Psoas muscle (tissue), 7 donors: ENCODE measurements at regions not wholly inside any gene's neighbourhood (a gene's known extent, or its start where the extent isn't known, plus 50 kb on each side); places are given as distances from the start of the nearest gene placed in this dataset.

ENCODE experiments used
- ATAC-seq, 4 donors: fragments of 200-7000 bp; cut with Tn5 transposase; one replicate each; pipeline ENCODE4 v1.9.1; 2020; ENCODE audit warnings: moderate library complexity in 3 of 4, mild to moderate bottlenecking in 2 of 4
- DNase-seq, 2 donors: peaks; one replicate each; pipeline ENCODE4 v3.0.0-alpha.2; 2020
- H3K27ac ChIP-seq: fragments of 200-600 bp; one replicate; pipeline ENCODE4 v1.8.0; 2022
- H3K27me3 ChIP-seq, 3 donors: fragments of 200-600 bp in 1 of 3; one replicate each; pipeline versions ENCODE4 v1.6.1 to v1.8.0; 2013 to 2022; ENCODE audit warnings: low read length in 2 of 3, mild to moderate bottlenecking in 2 of 3, moderate library complexity in 1 of 3; ENCODE audit not compliant: insufficient read depth in 3 of 3
- H3K36me3 ChIP-seq, 2 donors: fragments of 200-600 bp in 1 of 2; one replicate each; pipeline versions ENCODE4 v1.6.1 to v1.8.0; 2013 to 2022; ENCODE audit warnings: low read depth in 1 of 2, mild to moderate bottlenecking in 1 of 2, moderate library complexity in 1 of 2; ENCODE audit not compliant: insufficient read depth in 1 of 2
- H3K4me1 ChIP-seq: fragments of 200-600 bp; one replicate; pipeline ENCODE4 v1.8.0; 2022
- H3K4me3 ChIP-seq: fragments of 200-600 bp; one replicate; pipeline ENCODE4 v1.8.0; 2022; ENCODE audit warnings: mild to moderate bottlenecking
- H3K9me3 ChIP-seq: fragments of 200-600 bp; one replicate; pipeline ENCODE4 v1.8.0; 2022
- CTCF ChIP-seq: fragments of 200-600 bp; IDR thresholded peaks from one replicate; pipeline ENCODE4 v1.8.0; 2022; ENCODE audit warnings: antibody characterized with exemption
- WGBS, 3 donors: extraction: QIAGEN DNeasy Blood & Tissue Kit; methylation state at CpG; one replicate each; pipeline versions ENCODE4 v1.1.6 to v1.1.7; 2013; 5-methylcytosine and 5-hydroxymethylcytosine counted together
- intact Hi-C, 2 donors: fragments of 100-400 bp; cut with DNase I; formaldehyde crosslinking; loops; one replicate each; pipeline versions ENCODE4 v1.11.0 to v1.14.2; 2022
- donor health status: healthy with polysubstance abuse.
- donor health status: DM: no; HTN: no; CAD: no; lungs with moderate emphysema.
- donor health status: Bipolar disorder and iron deficiency.
- donor health status: healthy.
- donor health status: DM: yes; HTN: yes; CAD: no.
- donor health status: DM: no; HTN: no; CAD: no.
- donor health status: DM: yes; HTN: yes; CAD: no.

- intact Hi-C loops = no loop called here
- WGBS, 3 donors = 63 to 86% (median 71%) methylated on average over 2 of the region's 2 CpGs
Measured at GRCh38 chr1:218815076-218815475, 358.6 kb upstream of the LYPLAL1 start.

GRCh38 chr1:218817071-218817470 is 356.6 kb upstream of the LYPLAL1 start:
- no peaks in the 10 kb centered on the region for H3K27me3 ChIP-seq
- intact Hi-C loops = no loop called here
- H3K9me3 ChIP-seq = no peaks in the 10 kb centered on the region
- no peak for TF ChIP-seq CTCF
- H3K4me1 ChIP-seq = no peaks in the 10 kb centered on the region
- WGBS, 3 donors = 50 to 66% (median 52%) methylated on average over 4 of the region's 4 CpGs
- H3K36me3 ChIP-seq = no peaks in the 10 kb centered on the region
- no peak for ATAC-seq
- H3K27ac ChIP-seq = no peak overlapping the region
- no peak overlapping the region for H3K4me3 ChIP-seq
- no peak for DNase-seq

More at GRCh38 chr1:218815076-218815475, 358.6 kb upstream of the LYPLAL1 start:
- no peak overlapping the region for H3K27ac ChIP-seq
- no peak overlapping the region for H3K4me3 ChIP-seq
- DNase-seq (no peak), ATAC-seq (no peak)
- no peaks in the 10 kb centered on the region for H3K9me3 ChIP-seq
- H3K4me1 ChIP-seq = no peaks in the 10 kb centered on the region
- H3K27me3 ChIP-seq = peaks cover 0 to 2% (median 0%) of the 10 kb centered on the region in 3 donors
- no peak for TF ChIP-seq CTCF
- H3K36me3 ChIP-seq = no peaks in the 10 kb centered on the region

- Histone ChIP-seq H3K27me3 (no peaks in the 10 kb centered on the region), H3K4me1 (no peaks in the 10 kb centered on the region), H3K4me3 (no peak overlapping the region), H3K9me3 (no peaks in the 10 kb centered on the region), H3K27ac (peak overlapping the region; percentile 1), H3K36me3 (no peaks in the 10 kb centered on the region)
- no peak for TF ChIP-seq CTCF
- intact Hi-C loops = no loop called here
- DNase-seq (no peak), ATAC-seq (no peak)
- WGBS, 3 donors = 28 to 44% (median 29%) methylated on average over 8 of the region's 8 CpGs
Measured at GRCh38 chr1:218817691-218818465, 355.8 kb upstream of the LYPLAL1 start.

DNA sequence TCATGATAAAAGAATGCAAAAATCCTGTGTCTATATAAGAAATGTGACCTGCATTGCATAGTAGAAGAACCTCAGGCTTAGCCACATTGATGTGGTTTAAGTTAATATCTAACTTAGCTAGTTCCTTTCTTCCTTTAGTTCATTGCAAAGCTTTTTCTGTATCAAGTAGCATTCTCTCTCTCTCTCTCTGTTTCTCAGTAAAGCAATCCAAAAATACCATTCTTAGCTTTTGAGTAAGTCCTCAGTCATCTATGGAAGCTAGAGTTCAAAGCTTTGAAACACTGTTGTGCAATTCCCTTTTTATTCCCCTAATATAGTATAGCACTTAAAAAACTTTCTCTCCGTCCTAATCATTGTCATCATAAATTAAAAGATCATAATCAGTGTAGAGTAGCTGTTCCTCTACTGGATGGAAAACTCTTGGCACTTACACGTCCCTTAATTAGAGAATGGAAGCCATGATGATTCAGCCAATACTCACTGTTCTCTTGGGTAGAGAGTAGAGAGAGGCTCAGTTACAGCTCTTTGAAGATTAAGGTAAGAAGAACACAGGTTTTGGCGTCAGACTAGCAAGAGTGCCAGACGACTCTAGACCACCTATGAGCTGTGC is 350.3 kb upstream of the LYPLAL1 start:
- Histone ChIP-seq H3K36me3 (no peaks in the 10 kb centered on the region), H3K4me1 (no peaks in the 10 kb centered on the region), H3K9me3 (no peaks in the 10 kb centered on the region), H3K27ac (no peak overlapping the region), H3K27me3 (peaks cover 0 to 3% (median 0%) of the 10 kb centered on the region in 3 donors), H3K4me3 (no peak overlapping the region)
- WGBS, 3 donors = 52 to 72% (median 52%) methylated on average over 4 of the region's 4 CpGs
- no peak for DNase-seq
- intact Hi-C loops = no loop called here
- TF ChIP-seq CTCF = no peak
- ATAC-seq = peak in 2 of 4 donors; percentile 24 to 48
